Duodenal mucosa (tissue), 2 donors: ENCODE measurements at regions not wholly inside any gene's neighbourhood (a gene's known extent, or its start where the extent isn't known, plus 50 kb on each side); places are given as distances from the start of the nearest gene placed in this dataset.
"Not testable (repeated sequence)": the region's sequence is repeated elsewhere in the genome, so short reads cannot be mapped to it uniquely, and the experiment has no call there.

Source experiments
- H3K27ac ChIP-seq: one replicate; pipeline ENCODE4 v1.7.0; 2013; ENCODE audit warnings: low read depth, low read length
- H3K27me3 ChIP-seq, 2 donors: one replicate each; pipeline ENCODE4 v1.7.0; 2013; ENCODE audit warnings: low read length in 2 of 2, control low read depth in 1 of 2; ENCODE audit not compliant: insufficient read depth in 2 of 2, control insufficient read depth in 1 of 2
- H3K36me3 ChIP-seq, 2 donors: one replicate each; pipeline ENCODE4 v1.7.0; 2013; ENCODE audit warnings: low read length in 2 of 2, control low read depth in 1 of 2; ENCODE audit not compliant: insufficient read depth in 2 of 2, control insufficient read depth in 1 of 2
- H3K4me1 ChIP-seq, 2 donors: one replicate each; pipeline ENCODE4 v1.7.0; 2013; ENCODE audit warnings: low read length in 2 of 2, control low read depth in 1 of 2; ENCODE audit not compliant: insufficient read depth in 2 of 2, control insufficient read depth in 1 of 2
- H3K4me3 ChIP-seq, 2 donors: one replicate each; pipeline ENCODE4 v1.7.0; 2013; ENCODE audit warnings: low read length in 2 of 2, low read depth in 1 of 2
- H3K9ac ChIP-seq, 2 donors: one replicate each; pipeline ENCODE4 v1.7.0; 2013; ENCODE audit warnings: low read length in 2 of 2, low read depth in 1 of 2
- H3K9me3 ChIP-seq, 2 donors: one replicate each; pipeline ENCODE4 v1.7.0; 2013; ENCODE audit warnings: low read length in 2 of 2, control low read depth in 1 of 2; ENCODE audit not compliant: control insufficient read depth in 1 of 2

GRCh38 chr2:7625392-7626138 lies 708.4 kb downstream of the RNF144A start:
- Histone ChIP-seq H3K9ac (no peak overlapping the region), H3K27me3 (no peaks in the 10 kb centered on the region), H3K9me3 (no peaks in the 10 kb centered on the region), H3K27ac (no peak overlapping the region), H3K4me1 (no peaks in the 10 kb centered on the region), H3K4me3 (no peak overlapping the region), H3K36me3 (no peaks in the 10 kb centered on the region)

- Histone ChIP-seq H3K27me3 (no peaks in the 10 kb centered on the region), H3K4me1 (no peaks in the 10 kb centered on the region), H3K4me3 (no peak overlapping the region), H3K9ac (no peak overlapping the region), H3K9me3 (no peaks in the 10 kb centered on the region), H3K27ac (no peak overlapping the region), H3K36me3 (no peaks in the 10 kb centered on the region)
Observed at GRCh38 chr2:7626139-7626537, 708.9 kb downstream of the RNF144A start.

- H3K4me1 ChIP-seq, result no peaks in the 10 kb centered on the region
- H3K4me3 ChIP-seq, result no peak overlapping the region
- no peaks in the 10 kb centered on the region for H3K36me3 ChIP-seq
- no peaks in the 10 kb centered on the region for H3K9me3 ChIP-seq
- H3K9ac ChIP-seq, result no peak overlapping the region
- no peak overlapping the region for H3K27ac ChIP-seq
- no peaks in the 10 kb centered on the region for H3K27me3 ChIP-seq
Observed at GRCh38 chr2:7627583-7627982, 710.4 kb downstream of the RNF144A start.

GRCh38 chr2:7632420-7632819 lies 715.2 kb downstream of the RNF144A start:
- H3K9ac ChIP-seq, result no peak overlapping the region
- no peaks in the 10 kb centered on the region for H3K36me3 ChIP-seq
- no peaks in the 10 kb centered on the region for H3K27me3 ChIP-seq
- H3K9me3 ChIP-seq, result no peaks in the 10 kb centered on the region
- H3K4me3 ChIP-seq, result no peak overlapping the region
- H3K4me1 ChIP-seq, result no peaks in the 10 kb centered on the region
- H3K27ac ChIP-seq, result no peak overlapping the region

GRCh38 chr2:7633566-7634153 lies 716.4 kb downstream of the RNF144A start:
- Histone ChIP-seq H3K4me3 (no peak overlapping the region), H3K4me1 (no peaks in the 10 kb centered on the region), H3K27me3 (no peaks in the 10 kb centered on the region), H3K36me3 (no peaks in the 10 kb centered on the region), H3K27ac (no peak overlapping the region), H3K9me3 (no peaks in the 10 kb centered on the region), H3K9ac (no peak overlapping the region)

GRCh38 chr2:7634409-7634808 lies 717.2 kb downstream of the RNF144A start:
- Histone ChIP-seq H3K27ac (no peak overlapping the region), H3K36me3 (no peaks in the 10 kb centered on the region), H3K4me3 (no peak overlapping the region), H3K27me3 (no peaks in the 10 kb centered on the region), H3K4me1 (no peaks in the 10 kb centered on the region), H3K9me3 (no peaks in the 10 kb centered on the region), H3K9ac (no peak overlapping the region)

GRCh38 chr2:7639476-7639875 lies 722.3 kb downstream of the RNF144A start:
- Histone ChIP-seq H3K27ac (no peak overlapping the region), H3K27me3 (no peaks in the 10 kb centered on the region), H3K4me3 (no peak overlapping the region)

GRCh38 chr2:7641272-7641671 lies 724.1 kb downstream of the RNF144A start:
- H3K36me3 ChIP-seq, H3K4me1 ChIP-seq, H3K9ac ChIP-seq, H3K27me3 ChIP-seq, H3K4me3 ChIP-seq, H3K27ac ChIP-seq: not testable (repeated sequence)
- H3K9me3 ChIP-seq, result peaks cover 5 to 11% of the 10 kb centered on the region in 2 donors

More at GRCh38 chr2:7639476-7639875, 722.3 kb downstream of the RNF144A start:
- H3K36me3 ChIP-seq, result no peaks in the 10 kb centered on the region
- peaks cover 5 to 11% of the 10 kb centered on the region in 2 donors for H3K9me3 ChIP-seq
- H3K9ac ChIP-seq, result no peak overlapping the region
- peaks cover 4 to 8% of the 10 kb centered on the region in 2 donors for H3K4me1 ChIP-seq

- Histone ChIP-seq H3K4me1 (no peaks in the 10 kb centered on the region), H3K9me3 (peaks cover 5% of the 10 kb centered on the region in 2 donors), H3K36me3 (no peaks in the 10 kb centered on the region), H3K9ac (no peak overlapping the region), H3K27ac (no peak overlapping the region), H3K27me3 (no peaks in the 10 kb centered on the region), H3K4me3 (no peak overlapping the region)
Observed at GRCh38 chr2:7646024-7646423, 728.8 kb downstream of the RNF144A start.

- H3K36me3 ChIP-seq, result no peaks in the 10 kb centered on the region
Observed at GRCh38 chr2:7646661-7647060, 729.4 kb downstream of the RNF144A start.

More at GRCh38 chr2:7646661-7647060, 729.4 kb downstream of the RNF144A start:
- Histone ChIP-seq H3K27ac (no peak overlapping the region), H3K4me3 (no peak overlapping the region), H3K9ac (no peak overlapping the region), H3K27me3 (no peaks in the 10 kb centered on the region), H3K9me3 (peaks cover 4% of the 10 kb centered on the region in 2 donors), H3K4me1 (no peaks in the 10 kb centered on the region)
